ENCODE measurements at regions not wholly inside any gene's neighbourhood (a gene's known extent, or its start where the extent isn't known, plus 50 kb on each side); places are given as distances from the start of the nearest gene placed in this dataset.
"Not testable (repeated sequence)": the region's sequence is repeated elsewhere in the genome, so short reads cannot be mapped to it uniquely, and the experiment has no call there.

DNA sequence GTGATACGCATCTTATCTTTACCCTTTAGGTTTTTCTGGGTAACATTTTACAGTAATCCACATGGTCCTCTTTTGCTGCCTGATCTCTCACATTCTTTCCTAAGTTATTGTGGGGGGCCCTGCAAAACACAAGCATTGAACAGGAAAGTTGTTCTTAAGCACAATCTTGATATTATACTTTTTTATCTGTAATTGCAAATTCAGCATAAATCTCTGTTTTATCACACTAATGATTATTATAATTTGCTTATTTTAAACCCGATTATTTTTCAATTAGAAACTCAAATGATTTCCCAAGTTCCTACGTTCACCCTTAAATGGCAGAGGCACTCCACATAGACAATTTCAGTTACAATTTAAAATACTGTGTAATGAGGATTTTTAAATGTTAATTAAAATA lies 386.0 kb upstream of the GYPC start:
- 92 to 93% methylated on average over 3 of the region's 3 CpGs for whole genome bisulfite sequencing, 2 donors
- no peak overlapping the region for H3K4me3 ChIP-seq
- no peaks in the 10 kb centered on the region for H3K9me3 ChIP-seq
- H3K36me3 ChIP-seq = no peaks in the 10 kb centered on the region
- no peaks in the 10 kb centered on the region for H3K27me3 ChIP-seq
- H3K27ac ChIP-seq = no peak overlapping the region
- no peak for DNase-seq
- ATAC-seq (ENCODE audit: low FRiP score in 2 of 2) = no peak
- no peaks in the 10 kb centered on the region for H3K4me1 ChIP-seq
- TF ChIP-seq, protein P1, sequence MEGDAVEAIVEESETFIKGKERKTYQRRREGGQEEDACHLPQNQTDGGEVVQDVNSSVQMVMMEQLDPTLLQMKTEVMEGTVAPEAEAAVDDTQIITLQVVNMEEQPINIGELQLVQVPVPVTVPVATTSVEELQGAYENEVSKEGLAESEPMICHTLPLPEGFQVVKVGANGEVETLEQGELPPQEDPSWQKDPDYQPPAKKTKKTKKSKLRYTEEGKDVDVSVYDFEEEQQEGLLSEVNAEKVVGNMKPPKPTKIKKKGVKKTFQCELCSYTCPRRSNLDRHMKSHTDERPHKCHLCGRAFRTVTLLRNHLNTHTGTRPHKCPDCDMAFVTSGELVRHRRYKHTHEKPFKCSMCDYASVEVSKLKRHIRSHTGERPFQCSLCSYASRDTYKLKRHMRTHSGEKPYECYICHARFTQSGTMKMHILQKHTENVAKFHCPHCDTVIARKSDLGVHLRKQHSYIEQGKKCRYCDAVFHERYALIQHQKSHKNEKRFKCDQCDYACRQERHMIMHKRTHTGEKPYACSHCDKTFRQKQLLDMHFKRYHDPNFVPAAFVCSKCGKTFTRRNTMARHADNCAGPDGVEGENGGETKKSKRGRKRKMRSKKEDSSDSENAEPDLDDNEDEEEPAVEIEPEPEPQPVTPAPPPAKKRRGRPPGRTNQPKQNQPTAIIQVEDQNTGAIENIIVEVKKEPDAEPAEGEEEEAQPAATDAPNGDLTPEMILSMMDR (IDR thresholded peaks at IDR 0.05) = no peak
- TF ChIP-seq EP300 (IDR thresholded peaks at IDR 0.05) (no peak), POLR2A (IDR thresholded peaks at IDR 0.05) (no peak), POLR2AphosphoS5 (IDR thresholded peaks at IDR 0.05) (no peak)

DNA sequence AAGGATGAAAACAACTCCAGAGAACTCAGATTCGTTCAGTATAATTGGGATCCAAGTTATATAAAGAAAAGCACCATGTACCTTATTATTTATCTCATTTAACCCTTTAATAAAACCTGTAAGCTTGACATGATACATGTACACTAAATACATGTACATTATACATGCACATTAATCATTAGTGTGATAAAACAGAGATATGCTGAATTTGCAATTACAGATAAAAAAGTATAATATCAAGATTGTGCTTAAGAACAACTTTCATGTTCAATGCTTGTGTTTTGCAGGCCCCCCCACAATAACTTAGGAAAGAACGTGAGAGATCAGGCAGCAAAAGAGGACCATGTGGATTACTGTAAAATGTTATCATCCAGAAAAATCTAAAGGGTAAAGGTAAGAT lies 385.4 kb upstream of the GYPC start:
- 40 to 43% methylated on average over 2 of the region's 2 CpGs for WGBS, 2 donors
- Histone ChIP-seq H3K27ac (no peak overlapping the region), H3K4me3 (no peak overlapping the region), H3K27me3 (no peaks in the 10 kb centered on the region), H3K36me3 (no peaks in the 10 kb centered on the region), H3K9me3 (no peaks in the 10 kb centered on the region), H3K4me1 (no peaks in the 10 kb centered on the region)
- TF ChIP-seq POLR2A (IDR thresholded peaks at IDR 0.05) (no peak), EP300 (IDR thresholded peaks at IDR 0.05) (no peak), POLR2AphosphoS5 (IDR thresholded peaks at IDR 0.05) (no peak)
- TF ChIP-seq, protein P1 (IDR thresholded peaks at IDR 0.05) = no peak
- no peak for DNase-seq
- ATAC-seq (ENCODE audit: low FRiP score in 2 of 2) = no peak

DNA sequence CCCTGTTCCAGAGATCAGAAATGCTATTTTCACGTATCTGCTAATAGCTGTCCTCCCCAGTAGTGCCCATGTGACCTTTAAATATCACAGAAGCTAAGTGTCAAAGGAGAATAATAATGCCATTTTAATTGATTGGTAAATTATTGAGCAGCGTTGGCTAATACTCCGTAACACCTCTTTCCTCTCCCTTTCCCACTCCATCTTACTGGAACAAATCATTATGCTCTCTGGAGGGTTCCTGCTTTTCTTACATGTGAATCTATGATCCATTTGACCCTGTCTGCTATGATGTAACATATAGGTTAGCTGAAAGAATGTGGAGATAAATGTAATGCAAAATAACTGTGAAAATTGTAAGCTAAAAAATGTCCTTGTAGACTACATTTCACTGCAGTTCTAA lies 383.6 kb upstream of the GYPC start:
- Histone ChIP-seq H3K27me3 (no peaks in the 10 kb centered on the region), H3K4me1 (no peaks in the 10 kb centered on the region), H3K4me3 (no peak overlapping the region), H3K36me3 (no peaks in the 10 kb centered on the region), H3K9me3 (no peaks in the 10 kb centered on the region), H3K27ac (no peak overlapping the region)
- TF ChIP-seq POLR2AphosphoS5 (IDR thresholded peaks at IDR 0.05) = no peak
- TF ChIP-seq POLR2A (IDR thresholded peaks at IDR 0.05) = no peak
- TF ChIP-seq, protein P1 (IDR thresholded peaks at IDR 0.05) = no peak
- TF ChIP-seq EP300 (IDR thresholded peaks at IDR 0.05) = no peak
- DNase-seq (no peak), ATAC-seq (ENCODE audit: low FRiP score in 2 of 2) (no peak)
- WGBS, 2 donors = 75 to 89% methylated on average over 3 of the region's 3 CpGs

DNA sequence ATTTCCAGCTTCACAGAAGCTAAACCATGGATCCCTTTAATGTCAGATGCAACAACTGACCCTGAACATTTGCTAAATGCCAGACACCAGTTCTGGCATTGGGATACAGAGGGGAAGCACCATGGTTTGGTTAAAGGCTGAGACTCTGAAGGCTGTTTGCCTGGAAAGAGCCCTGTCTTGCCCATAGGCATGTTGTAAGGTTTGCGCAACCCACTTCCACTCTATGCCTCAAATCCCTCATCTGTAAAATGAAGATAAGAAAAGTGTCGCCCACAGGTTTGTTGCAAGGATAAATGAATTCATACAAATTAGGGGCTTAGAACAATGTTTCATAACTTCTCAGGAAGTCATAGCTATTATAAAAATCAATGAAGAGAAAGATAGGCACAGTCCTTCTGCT lies 380.9 kb upstream of the GYPC start:
- WGBS, 2 donors = 65 to 79% methylated on average over 2 of the region's 2 CpGs
- no peak overlapping the region for H3K27ac ChIP-seq

DNA sequence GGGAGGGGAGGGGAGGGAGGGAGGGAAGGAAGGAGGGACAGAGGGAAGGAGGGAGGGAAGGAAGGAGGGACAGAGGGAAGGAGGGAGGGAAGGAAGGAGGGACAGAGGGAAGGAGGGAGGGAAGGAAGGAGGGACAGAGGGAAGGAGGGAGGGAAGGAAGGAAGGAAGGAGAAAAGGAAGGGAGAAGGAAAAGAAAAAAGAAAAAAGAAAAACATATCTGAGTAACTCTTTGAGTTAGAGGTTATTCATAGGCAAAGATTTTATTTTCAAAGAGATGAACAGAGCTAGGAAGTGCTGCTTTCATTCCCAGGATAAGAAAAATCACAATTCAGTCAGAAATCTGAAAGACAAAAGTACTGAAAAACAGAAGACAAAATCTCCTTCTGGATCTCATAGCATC lies 379.7 kb upstream of the GYPC start:
- not testable (repeated sequence) for H3K9me3 ChIP-seq; H3K36me3 ChIP-seq; H3K27me3 ChIP-seq; H3K4me3 ChIP-seq; DNase-seq; ATAC-seq (ENCODE audit: low FRiP score in 2 of 2); H3K4me1 ChIP-seq; H3K27ac ChIP-seq

More for the DNA sequence above, 380.9 kb upstream of the GYPC start:
- TF ChIP-seq POLR2A (IDR thresholded peaks at IDR 0.05) = no peak
- TF ChIP-seq POLR2AphosphoS5 (IDR thresholded peaks at IDR 0.05) = no peak
- no peak for TF ChIP-seq EP300 (IDR thresholded peaks at IDR 0.05)
- TF ChIP-seq, protein P1 (IDR thresholded peaks at IDR 0.05) = no peak
- DNase-seq (no peak), ATAC-seq (ENCODE audit: low FRiP score in 2 of 2) (no peak)
- Histone ChIP-seq H3K27me3 (no peaks in the 10 kb centered on the region), H3K4me3 (no peak overlapping the region), H3K36me3 (no peaks in the 10 kb centered on the region), H3K4me1 (no peaks in the 10 kb centered on the region), H3K9me3 (no peaks in the 10 kb centered on the region)
